ENCODE measurements at regions not wholly inside any gene's neighbourhood (a gene's known extent, or its start where the extent isn't known, plus 50 kb on each side); places are given as distances from the start of the nearest gene placed in this dataset.

- BruUV-seq (replicated peaks), result no TSS peak
- POLR2A ChIA-PET (ENCODE audit: unreplicated experiment), result no interaction called here
- no peaks in the 10 kb centered on the region for H4K20me1 ChIP-seq (ENCODE audit: low read length)
- no peak overlapping the region for H3K9ac ChIP-seq (ENCODE audit: low read length)
- no peaks in the 10 kb centered on the region for H3F3A ChIP-seq (ENCODE audit: low read length, unreplicated experiment)
- H2AFZ ChIP-seq (ENCODE audit: low read length), result no peak overlapping the region
- H3K4me1 ChIP-seq (ENCODE audit: insufficient read depth, low read length), result no peaks in the 10 kb centered on the region
- H3K79me2 ChIP-seq (ENCODE audit: low read length), result no peaks in the 10 kb centered on the region
- H3K4me2 ChIP-seq (ENCODE audit: low read length), result no peak overlapping the region
- H3K4me3 ChIP-seq (ENCODE audit: low read length), result no peak overlapping the region
- intact Hi-C loops (cut with micrococcal nuclease), result no loop called here
- CTCF ChIA-PET, result no interaction called here
- no peaks in the 10 kb centered on the region for H3K27me3 ChIP-seq (ENCODE audit: low read length)
- TF ChIP-seq EZH2phosphoT487 (IDR thresholded peaks at IDR 0.05; ENCODE audit: borderline replicate concordance, low read length), result no peak
- no peak for TF ChIP-seq EZH2 (IDR thresholded peaks at IDR 0.05; ENCODE audit: low read length, unreplicated experiment)
- no peak for TF ChIP-seq CTCF (conservative IDR thresholded peaks at IDR 0.05; ENCODE audit: low read depth, low read length)
- no peak for DNase-seq
- no peak overlapping the region for H3K27ac ChIP-seq (ENCODE audit: low read length)
- no peaks in the 10 kb centered on the region for H3K9me2 ChIP-seq (replicated peaks; ENCODE audit: low read length)
- no peaks in the 10 kb centered on the region for H3K36me3 ChIP-seq (ENCODE audit: low read depth, low read length)
- no peak for ATAC-seq
- H3K9me3 ChIP-seq (ENCODE audit: low read length), result no peaks in the 10 kb centered on the region
These were observed 64.6 kb upstream of the FCN1 start for GRCh38 chr9:134982311-134982710.

GRCh38 chr9:134983074-134983473, 65.4 kb upstream of the FCN1 start:
- ChIA-PET POLR2A (ENCODE audit: unreplicated experiment) (no interaction called here), CTCF (no interaction called here)
- H3K4me1 ChIP-seq (ENCODE audit: insufficient read depth, low read length), result no peaks in the 10 kb centered on the region
- intact Hi-C loops (cut with micrococcal nuclease), result no loop called here
- H3K9ac ChIP-seq (ENCODE audit: low read length), result no peak overlapping the region
- H3K79me2 ChIP-seq (ENCODE audit: low read length), result no peaks in the 10 kb centered on the region
- no peak overlapping the region for H3K27ac ChIP-seq (ENCODE audit: low read length)
- no peak for TF ChIP-seq EZH2phosphoT487 (IDR thresholded peaks at IDR 0.05; ENCODE audit: borderline replicate concordance, low read length)
- 0 out of 2 replicates have a peak, but pooled peaks have one; percentile 25 for TF ChIP-seq CTCF (conservative IDR thresholded peaks at IDR 0.05; ENCODE audit: low read depth, low read length)
- no peaks in the 10 kb centered on the region for H4K20me1 ChIP-seq (ENCODE audit: low read length)
- ATAC-seq (no peak), DNase-seq (peak; percentile 3)
- no peaks in the 10 kb centered on the region for H3K9me3 ChIP-seq (ENCODE audit: low read length)
- no peak overlapping the region for H3K4me3 ChIP-seq (ENCODE audit: low read length)
- no peaks in the 10 kb centered on the region for H3K9me2 ChIP-seq (replicated peaks; ENCODE audit: low read length)
- BruUV-seq (replicated peaks), result no TSS peak
- no peaks in the 10 kb centered on the region for H3F3A ChIP-seq (ENCODE audit: low read length, unreplicated experiment)
- no peaks in the 10 kb centered on the region for H3K27me3 ChIP-seq (ENCODE audit: low read length)
- H2AFZ ChIP-seq (ENCODE audit: low read length), result no peak overlapping the region
- no peaks in the 10 kb centered on the region for H3K36me3 ChIP-seq (ENCODE audit: low read depth, low read length)
- H3K4me2 ChIP-seq (ENCODE audit: low read length), result no peak overlapping the region

- Histone ChIP-seq H3K9me3 (ENCODE audit: low read length) (no peaks in the 10 kb centered on the region), H3F3A (ENCODE audit: low read length, unreplicated experiment) (no peaks in the 10 kb centered on the region)
- CTCF ChIA-PET, result no interaction called here
These were observed 66.0 kb upstream of the FCN1 start for GRCh38 chr9:134983506-134984371.

More at GRCh38 chr9:134983506-134984371, 66.0 kb upstream of the FCN1 start:
- Histone ChIP-seq H3K27ac (ENCODE audit: low read length) (no peak overlapping the region), H3K9ac (ENCODE audit: low read length) (no peak overlapping the region), H3K4me3 (ENCODE audit: low read length) (no peak overlapping the region), H3K4me1 (ENCODE audit: insufficient read depth, low read length) (no peaks in the 10 kb centered on the region), H3K79me2 (ENCODE audit: low read length) (no peaks in the 10 kb centered on the region), H3K9me2 (replicated peaks; ENCODE audit: low read length) (no peaks in the 10 kb centered on the region), H3K27me3 (ENCODE audit: low read length) (no peaks in the 10 kb centered on the region), H3K4me2 (ENCODE audit: low read length) (no peak overlapping the region), H3K36me3 (ENCODE audit: low read depth, low read length) (no peaks in the 10 kb centered on the region), H4K20me1 (ENCODE audit: low read length) (no peaks in the 10 kb centered on the region), H2AFZ (ENCODE audit: low read length) (no peak overlapping the region)
- no TSS peak for BruUV-seq (replicated peaks)
- ATAC-seq (no peak), DNase-seq (no peak)
- TF ChIP-seq EZH2 (IDR thresholded peaks at IDR 0.05; ENCODE audit: low read length, unreplicated experiment) (no peak), EZH2phosphoT487 (IDR thresholded peaks at IDR 0.05; ENCODE audit: borderline replicate concordance, low read length) (no peak), CTCF (conservative IDR thresholded peaks at IDR 0.05; ENCODE audit: low read depth, low read length) (no peak)
- POLR2A ChIA-PET (ENCODE audit: unreplicated experiment), result no interaction called here
- intact Hi-C loops (cut with micrococcal nuclease), result no loop called here

Data from PC-3 (cell line).